ENCODE measurements at regions not wholly inside any gene's neighbourhood (a gene's known extent, or its start where the extent isn't known, plus 50 kb on each side); places are given as distances from the start of the nearest gene placed in this dataset.

GRCh38 chr19:30774252-30774766, 402.1 kb downstream of the ZNF536 start:
- DNase-seq: no peak

GRCh38 chr19:30762651-30763050, 390.5 kb downstream of the ZNF536 start:
- no peak for DNase-seq

GRCh38 chr19:30760014-30760413, 387.8 kb downstream of the ZNF536 start:
- no peak for DNase-seq

- DNase-seq: no peak
These were observed 385.8 kb downstream of the ZNF536 start for GRCh38 chr19:30757837-30758617.

GRCh38 chr19:30757104-30757836, 385.1 kb downstream of the ZNF536 start:
- no peak for DNase-seq

GRCh38 chr19:30755581-30755980, 383.4 kb downstream of the ZNF536 start:
- no peak for DNase-seq

- DNase-seq: no peak
These were observed 382.0 kb downstream of the ZNF536 start for GRCh38 chr19:30754162-30754561.

- DNase-seq: no peak
These were observed 380.7 kb downstream of the ZNF536 start for GRCh38 chr19:30752876-30753275.

GRCh38 chr19:30752201-30752600, 380.0 kb downstream of the ZNF536 start:
- no peak for DNase-seq

GRCh38 chr19:30745476-30745985, 373.3 kb downstream of the ZNF536 start:
- DNase-seq: no peak

GRCh38 chr19:30744741-30745475, 372.7 kb downstream of the ZNF536 start:
- no peak for DNase-seq

- DNase-seq: no peak
These were observed 371.5 kb downstream of the ZNF536 start for GRCh38 chr19:30743702-30744101.

GRCh38 chr19:30743011-30743410, 370.8 kb downstream of the ZNF536 start:
- no peak for DNase-seq

- DNase-seq: no peak
These were observed 370.3 kb downstream of the ZNF536 start for GRCh38 chr19:30742406-30742938.

- DNase-seq: no peak
These were observed 369.4 kb downstream of the ZNF536 start for GRCh38 chr19:30741566-30741965.

- no peak for DNase-seq
These were observed 367.2 kb downstream of the ZNF536 start for GRCh38 chr19:30739394-30739793.

GRCh38 chr19:30738047-30738446, 365.9 kb downstream of the ZNF536 start:
- no peak for DNase-seq

GRCh38 chr19:30734669-30735068, 362.5 kb downstream of the ZNF536 start:
- DNase-seq: no peak

GRCh38 chr19:30733826-30734550, 361.8 kb downstream of the ZNF536 start:
- DNase-seq: no peak

GRCh38 chr19:30731591-30731990, 359.4 kb downstream of the ZNF536 start:
- DNase-seq: no peak

- DNase-seq: no peak
These were observed 357.3 kb downstream of the ZNF536 start for GRCh38 chr19:30729451-30729850.

GRCh38 chr19:30722761-30723160, 350.6 kb downstream of the ZNF536 start:
- no peak for DNase-seq
